A549 (cell line): ENCODE measurements at regions not wholly inside any gene's neighbourhood (a gene's known extent, or its start where the extent isn't known, plus 50 kb on each side); places are given as distances from the start of the nearest gene placed in this dataset.

Experiments
- ATAC-seq, 2 experiments: fragments of 200-7000 bp in 1 of 2; fragments of >200 bp in 1 of 2; cut with Nextera tagmentation in 1 of 2; cut with Tn5 transposase in 1 of 2; 3 replicates each; pipeline versions ENCODE4 v1.8.0 to v1.9.1; 2018 to 2020; ENCODE audit warnings: mild to moderate bottlenecking in 1 of 2, moderate library complexity in 1 of 2
- CTCF ChIA-PET: fragments of 300-600 bp; sonication (Branson Sonifier 250); formaldehyde crosslinking; extraction: SDS; loops from one replicate; lab custom pipeline; 2021; ENCODE audit warnings: antibody characterized with exemption, inconsistent platforms; lab: Yijun Ruan, JAX
- POLR2A ChIA-PET: fragments of 350-600 bp; formaldehyde crosslinking; extraction: SDS; loops from one replicate; lab custom pipeline; 2021; ENCODE audit warnings: antibody characterized with exemption, inconsistent platforms; lab: Yijun Ruan, JAX
- DNase-seq, 2 experiments: peaks; one replicate each; pipeline versions ENCODE4 v3.0.0 to v3.0.0-alpha.2; 2011 to 2016; ENCODE audit warnings: low read depth in 1 of 2, low spot score in 1 of 2
- FAIRE-seq: peaks from 2 replicates; lab custom pipeline; 2011; peaks lifted over from hg19 to GRCh38; lab: Jason Lieb, UNC
- H3K27ac ChIP-seq, 2 experiments: fragments of >200 bp; sonication (Bioruptor Twin); formaldehyde crosslinking; 3 replicates each; pipeline ENCODE4 v1.5.1; 2016 to 2017
- H3K4me1 ChIP-seq: fragments of >200 bp; sonication (Bioruptor Twin); formaldehyde crosslinking; 3 replicates; pipeline ENCODE4 v1.6.1; 2016
- H3K4me2 ChIP-seq: fragments of >200 bp; sonication (Bioruptor Twin); formaldehyde crosslinking; 3 replicates; pipeline ENCODE4 v1.6.1; 2016
- H3K4me3 ChIP-seq: fragments of >200 bp; sonication (Bioruptor Twin); formaldehyde crosslinking; 3 replicates; pipeline ENCODE4 v1.5.1; 2016
- H3K9me3 ChIP-seq: fragments of >200 bp; sonication (Bioruptor Twin); formaldehyde crosslinking; 3 replicates; pipeline ENCODE4 v1.6.1; 2016
- ATOH8 ChIP-seq: fragments of 250-450 bp; sonication (Bioruptor Pico); IDR thresholded peaks from 2 replicates; pipeline ENCODE4 v1.5.0; 2020; ENCODE audit warnings: low read depth, mild to moderate bottlenecking, moderate library complexity
- CTCF ChIP-seq: fragments of >200 bp; sonication (Bioruptor Twin); formaldehyde crosslinking; IDR thresholded peaks from 3 replicates; pipeline ENCODE4 v1.5.1; 2016
- E2F6 ChIP-seq: IDR thresholded peaks from 2 replicates; pipeline ENCODE4 v1.6.1; 2012; ENCODE audit warnings: low read depth, borderline replicate concordance
- ELK1 ChIP-seq: fragments of 150-350 bp; IDR thresholded peaks from 2 replicates; pipeline ENCODE4 v1.6.1; 2014; ENCODE audit warnings: low read depth, mild to moderate bottlenecking, low read length
- GATA3 ChIP-seq: IDR thresholded peaks from 2 replicates; pipeline ENCODE4 v1.6.1; 2012; ENCODE audit warnings: borderline replicate concordance
- HDAC2 ChIP-seq: fragments of 200-600 bp; sonication (generic); IDR thresholded peaks from 2 replicates; pipeline ENCODE4 v1.6.1; 2016
- HOXA7 ChIP-seq: fragments of 250-450 bp; sonication (Bioruptor Pico); IDR thresholded peaks from 2 replicates; pipeline ENCODE4 v1.5.0; 2020; ENCODE audit warnings: mild to moderate bottlenecking, moderate library complexity
- HOXB5 ChIP-seq: fragments of 250-450 bp; sonication (Bioruptor Pico); IDR thresholded peaks from 2 replicates; pipeline ENCODE4 v1.5.0; 2020; ENCODE audit warnings: mild to moderate bottlenecking, moderate library complexity
- NFE2L2 ChIP-seq: fragments of 150-350 bp; conservative IDR thresholded peaks from 2 replicates; pipeline ENCODE4 v1.6.1; 2014; ENCODE audit warnings: low read length
- NPAS2 ChIP-seq: fragments of 250-450 bp; sonication (Bioruptor Pico); IDR thresholded peaks from 2 replicates; pipeline ENCODE4 v1.8.0; 2022; ENCODE audit warnings: mild to moderate bottlenecking, moderate library complexity, borderline replicate concordance
- NR3C1 ChIP-seq: fragments of >200 bp; sonication (Bioruptor Twin); formaldehyde crosslinking; IDR thresholded peaks from 3 replicates; pipeline ENCODE4 v1.6.1; 2017
- PHF8 ChIP-seq: fragments of 200-600 bp; sonication (generic); IDR thresholded peaks from 2 replicates; pipeline ENCODE4 v1.6.1; 2016; ENCODE audit warnings: low read depth, mild to moderate bottlenecking, antibody characterized with exemption, moderate library complexity, borderline replicate concordance
- POLR2A ChIP-seq: IDR thresholded peaks from 2 replicates; pipeline ENCODE4 v1.6.1; 2012; ENCODE audit warnings: mild to moderate bottlenecking, low read length
- POLR2AphosphoS2 ChIP-seq: conservative IDR thresholded peaks from 2 replicates; pipeline ENCODE4 v1.6.1; 2012; ENCODE audit warnings: low read length, improper control_type of control experiment, inconsistent platforms
- RAD21 ChIP-seq, 2 experiments: fragments of >200 bp in 1 of 2; sonication (Bioruptor Twin) in 1 of 2; formaldehyde crosslinking in 1 of 2; IDR thresholded peaks in 1 of 2; conservative IDR thresholded peaks in 1 of 2; 2 replicates in 1 of 2; 3 replicates in 1 of 2; pipeline ENCODE4 v1.6.1; 2012 to 2018; ENCODE audit warnings: inconsistent platforms in 1 of 2
- SMC3 ChIP-seq: fragments of >200 bp; sonication (Bioruptor Twin); formaldehyde crosslinking; IDR thresholded peaks from 3 replicates; pipeline ENCODE4 v1.6.1; 2018; ENCODE audit warnings: inconsistent platforms
- SREBF2 ChIP-seq: fragments of 450-650 bp; IDR thresholded peaks from 2 replicates; pipeline ENCODE4 v1.6.1; 2014; ENCODE audit warnings: mild to moderate bottlenecking, moderate library complexity
- TFCP2L1 ChIP-seq: fragments of 250-450 bp; sonication (Bioruptor Pico); IDR thresholded peaks from 2 replicates; pipeline ENCODE4 v1.5.0; 2021; ENCODE audit warnings: mild to moderate bottlenecking
- ZC3H11A ChIP-seq: fragments of 450-650 bp; IDR thresholded peaks from 2 replicates; pipeline ENCODE4 v1.6.1; 2014; ENCODE audit warnings: antibody characterized with exemption, mild to moderate bottlenecking
- ZNF302 ChIP-seq: fragments of 250-450 bp; sonication (Bioruptor Pico); IDR thresholded peaks from 2 replicates; pipeline ENCODE4 v1.9.0; 2021; ENCODE audit warnings: inconsistent platforms, mild to moderate bottlenecking, moderate library complexity
- WGBS: methylation state at CpG from one replicate; pipeline ENCODE4 v1.1.6; 2017; ENCODE audit errors: missing lambda C conversion rate; 5-methylcytosine and 5-hydroxymethylcytosine counted together
- TF ChIP-seq, protein P1 (sequence below): fragments of 250-450 bp; sonication (Bioruptor Pico); IDR thresholded peaks from 2 replicates; pipeline ENCODE4 v1.5.0; 2021; ENCODE audit warnings: mild to moderate bottlenecking, moderate library complexity, borderline replicate concordance

DNA sequence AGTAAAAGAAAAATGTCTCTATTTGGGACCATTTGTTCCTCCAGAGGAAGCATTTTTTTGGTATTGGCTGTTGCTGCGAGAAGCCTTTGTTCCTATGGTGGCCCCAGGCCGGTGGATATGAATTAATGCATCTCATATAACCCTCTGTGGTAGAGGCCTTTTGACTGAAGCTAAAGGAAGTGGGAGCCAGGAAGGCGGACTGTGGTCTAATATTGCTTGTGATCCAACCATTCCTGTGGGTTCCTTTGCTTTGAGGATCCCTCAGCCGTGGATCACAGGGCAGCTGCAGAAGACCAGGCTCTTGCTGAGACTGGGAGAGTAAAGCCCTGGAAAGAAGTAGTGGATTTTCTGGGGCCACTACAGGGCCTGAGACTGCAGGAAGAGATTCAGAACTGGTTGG is 68.3 kb upstream of the NAV2 start (continued):
- TF ChIP-seq, protein P1, sequence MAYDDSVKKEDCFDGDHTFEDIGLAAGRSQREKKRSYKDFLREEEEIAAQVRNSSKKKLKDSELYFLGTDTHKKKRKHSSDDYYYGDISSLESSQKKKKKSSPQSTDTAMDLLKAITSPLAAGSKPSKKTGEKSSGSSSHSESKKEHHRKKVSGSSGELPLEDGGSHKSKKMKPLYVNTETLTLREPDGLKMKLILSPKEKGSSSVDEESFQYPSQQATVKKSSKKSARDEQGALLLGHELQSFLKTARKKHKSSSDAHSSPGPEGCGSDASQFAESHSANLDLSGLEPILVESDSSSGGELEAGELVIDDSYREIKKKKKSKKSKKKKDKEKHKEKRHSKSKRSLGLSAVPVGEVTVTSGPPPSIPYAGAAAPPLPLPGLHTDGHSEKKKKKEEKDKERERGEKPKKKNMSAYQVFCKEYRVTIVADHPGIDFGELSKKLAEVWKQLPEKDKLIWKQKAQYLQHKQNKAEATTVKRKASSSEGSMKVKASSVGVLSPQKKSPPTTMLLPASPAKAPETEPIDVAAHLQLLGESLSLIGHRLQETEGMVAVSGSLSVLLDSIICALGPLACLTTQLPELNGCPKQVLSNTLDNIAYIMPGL (CRISPR knock-in tag), result no peak
- TF ChIP-seq ZC3H11A, result no peak

- FAIRE-seq, result no peak
- ATAC-seq, result no peak
- Histone ChIP-seq H3K4me1 (no peaks in the 10 kb centered on the region), H3K27ac (no peak overlapping the region), H3K9me3 (no peaks in the 10 kb centered on the region)
- CTCF ChIA-PET, result interaction anchor here (1.3 kb wide), 1 partner anchor 100 kb away, joined by 5 read pairs; no protein-coding TSS in a partner anchor
- DNase-seq, result no peak
- WGBS, result 76% methylated on average over 6 of the region's 6 CpGs
- TF ChIP-seq CTCF (no peak), ZNF302 (CRISPR knock-in tag) (no peak), POLR2AphosphoS2 (no peak), GATA3 (no peak), POLR2A (no peak), NPAS2 (no peak), E2F6 (no peak), SMC3 (no peak), PHF8 (no peak), SREBF2 (no peak)
- TF ChIP-seq, all 56 proteins: peak for 0
- Histone ChIP-seq H3K4me3 (no peak overlapping the region), H3K4me2 (no peak overlapping the region)
- POLR2A ChIA-PET, result no interaction called here
These were observed 70.2 kb upstream of the NAV2 start for GRCh38 chr11:19642185-19643158.

- no peak for FAIRE-seq
- H3K27ac ChIP-seq, result no peak overlapping the region
- CTCF ChIA-PET, result interaction anchor here (2.1 kb wide), 1 partner anchor 76 kb away, joined by 5 read pairs; no protein-coding TSS in a partner anchor
- no peak overlapping the region for H3K4me3 ChIP-seq
- ATAC-seq, result no peak
- POLR2A ChIA-PET, result interaction anchor here (1.2 kb wide), 1 partner anchor 25 kb away, joined by 3 read pairs; no protein-coding TSS in a partner anchor
- DNase-seq, result no peak
- peaks cover 4% of the 10 kb centered on the region; the same call in 1 of the 3 replicates for H3K9me3 ChIP-seq
- WGBS, result 62% methylated on average over 6 of the region's 6 CpGs
- H3K4me1 ChIP-seq, result no peaks in the 10 kb centered on the region
- H3K4me2 ChIP-seq, result no peak overlapping the region
- TF ChIP-seq HOXA7 (CRISPR knock-in tag), result no peak
These were observed 73.0 kb upstream of the NAV2 start for GRCh38 chr11:19639603-19640105.

DNA sequence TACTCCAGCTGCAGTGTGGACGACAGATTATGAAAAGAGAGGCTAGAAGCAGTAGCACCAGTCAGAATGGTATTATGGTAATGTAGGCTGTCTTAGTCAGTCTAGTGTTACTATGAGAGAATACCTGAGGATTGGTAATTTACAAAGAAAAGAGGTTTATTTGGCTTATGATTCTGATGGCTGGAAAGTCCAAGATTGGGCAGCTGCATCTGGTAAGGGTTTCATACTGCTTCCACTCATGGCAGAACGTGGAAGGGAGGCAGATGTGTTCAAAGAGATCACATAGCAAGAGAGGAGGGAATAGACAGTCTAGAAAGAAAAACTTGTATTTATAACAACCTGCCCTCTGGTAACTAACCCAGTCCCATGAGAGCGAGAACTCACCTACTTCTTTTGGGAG is 77.3 kb upstream of the NAV2 start:
- TF ChIP-seq HOXB5 (CRISPR knock-in tag) (no peak), RAD21 (conservative IDR thresholded peaks at IDR 0.05 in 1 of 2, IDR thresholded peaks at IDR 0.05 in 1 of 2) (no peak), ATOH8 (CRISPR knock-in tag) (no peak), HDAC2 (no peak), NFE2L2 (no peak), NR3C1 (no peak), ELK1 (no peak), PHF8 (no peak), TFCP2L1 (CRISPR knock-in tag) (no peak)
- 43% methylated on average over 3 of the region's 3 CpGs for WGBS
- CTCF ChIA-PET, result no interaction called here
- FAIRE-seq, result no peak
- no peak for DNase-seq
- Histone ChIP-seq H3K9me3 (peaks cover 4% of the 10 kb centered on the region; the same call in 1 of the 3 replicates), H3K4me2 (no peak overlapping the region), H3K4me3 (no peak overlapping the region), H3K27ac (no peak overlapping the region), H3K4me1 (no peaks in the 10 kb centered on the region)
- ATAC-seq, result no peak
- POLR2A ChIA-PET, result no interaction called here
